ENCODE measurements at regions not wholly inside any gene's neighbourhood (a gene's known extent, or its start where the extent isn't known, plus 50 kb on each side); places are given as distances from the start of the nearest gene placed in this dataset.
A peak's percentile ranks its signal among the peaks of the same experiment; 100 is the strongest.

GRCh38 chrY:15397556-15398280 lies 873.4 kb downstream of the NLGN4Y start:
- no peak overlapping the region for H3K27ac ChIP-seq (ENCODE audit: low read depth, low read length)
- H2AFZ ChIP-seq (ENCODE audit: low read length, unreplicated experiment) = no peak overlapping the region
- no peaks in the 10 kb centered on the region for H3K36me3 ChIP-seq (ENCODE audit: insufficient read depth, low read length)

GRCh38 chrY:15402451-15402850 lies 878.1 kb downstream of the NLGN4Y start:
- H3K27ac ChIP-seq (ENCODE audit: low read depth, low read length) = no peak overlapping the region
- no peak overlapping the region for H2AFZ ChIP-seq (ENCODE audit: low read length, unreplicated experiment)
- H3K36me3 ChIP-seq (ENCODE audit: insufficient read depth, low read length) = no peaks in the 10 kb centered on the region
- no peaks in the 10 kb centered on the region for H3K27me3 ChIP-seq (ENCODE audit: insufficient read depth, low read length)
- no peaks in the 10 kb centered on the region for H3K4me1 ChIP-seq (ENCODE audit: control insufficient read depth, insufficient read depth, low read length, unreplicated experiment)
- H3K79me2 ChIP-seq (ENCODE audit: control insufficient read depth, insufficient read depth, low read length, unreplicated experiment) = no peaks in the 10 kb centered on the region
- H3K4me3 ChIP-seq (ENCODE audit: low read depth, low read length) = no peak overlapping the region

More at GRCh38 chrY:15397556-15398280, 873.4 kb downstream of the NLGN4Y start:
- Histone ChIP-seq H3K4me3 (ENCODE audit: low read depth, low read length) (no peak overlapping the region), H3K27me3 (ENCODE audit: insufficient read depth, low read length) (no peaks in the 10 kb centered on the region), H3K4me1 (ENCODE audit: control insufficient read depth, insufficient read depth, low read length, unreplicated experiment) (no peaks in the 10 kb centered on the region), H3K79me2 (ENCODE audit: control insufficient read depth, insufficient read depth, low read length, unreplicated experiment) (no peaks in the 10 kb centered on the region)

GRCh38 chrY:15404551-15404950 lies 880.2 kb downstream of the NLGN4Y start:
- Histone ChIP-seq H3K27ac (ENCODE audit: low read depth, low read length) (no peak overlapping the region), H3K27me3 (ENCODE audit: insufficient read depth, low read length) (no peaks in the 10 kb centered on the region), H2AFZ (ENCODE audit: low read length, unreplicated experiment) (no peak overlapping the region), H3K4me3 (ENCODE audit: low read depth, low read length) (no peak overlapping the region), H3K4me1 (ENCODE audit: control insufficient read depth, insufficient read depth, low read length, unreplicated experiment) (no peaks in the 10 kb centered on the region), H3K79me2 (ENCODE audit: control insufficient read depth, insufficient read depth, low read length, unreplicated experiment) (no peaks in the 10 kb centered on the region), H3K36me3 (ENCODE audit: insufficient read depth, low read length) (no peaks in the 10 kb centered on the region)

GRCh38 chrY:15415165-15415564 lies 890.8 kb downstream of the NLGN4Y start:
- no peaks in the 10 kb centered on the region for H3K4me1 ChIP-seq (ENCODE audit: control insufficient read depth, insufficient read depth, low read length, unreplicated experiment)
- H3K36me3 ChIP-seq (ENCODE audit: insufficient read depth, low read length) = no peaks in the 10 kb centered on the region
- H3K4me3 ChIP-seq (ENCODE audit: low read depth, low read length) = no peak overlapping the region
- H3K79me2 ChIP-seq (ENCODE audit: control insufficient read depth, insufficient read depth, low read length, unreplicated experiment) = no peaks in the 10 kb centered on the region
- no peaks in the 10 kb centered on the region for H3K27me3 ChIP-seq (ENCODE audit: insufficient read depth, low read length)
- H2AFZ ChIP-seq (ENCODE audit: low read length, unreplicated experiment) = no peak overlapping the region
- H3K27ac ChIP-seq (ENCODE audit: low read depth, low read length) = no peak overlapping the region

- Histone ChIP-seq H3K36me3 (ENCODE audit: insufficient read depth, low read length) (no peaks in the 10 kb centered on the region), H3K79me2 (ENCODE audit: control insufficient read depth, insufficient read depth, low read length, unreplicated experiment) (no peaks in the 10 kb centered on the region), H3K27me3 (ENCODE audit: insufficient read depth, low read length) (no peaks in the 10 kb centered on the region), H2AFZ (ENCODE audit: low read length, unreplicated experiment) (no peak overlapping the region), H3K27ac (ENCODE audit: low read depth, low read length) (no peak overlapping the region), H3K4me3 (ENCODE audit: low read depth, low read length) (no peak overlapping the region), H3K4me1 (ENCODE audit: control insufficient read depth, insufficient read depth, low read length, unreplicated experiment) (no peaks in the 10 kb centered on the region)
Measured at GRCh38 chrY:15418613-15419012, 894.3 kb downstream of the NLGN4Y start.

- Histone ChIP-seq H3K27me3 (ENCODE audit: insufficient read depth, low read length) (no peaks in the 10 kb centered on the region), H2AFZ (ENCODE audit: low read length, unreplicated experiment) (peak overlapping the region; percentile 89), H3K36me3 (ENCODE audit: insufficient read depth, low read length) (no peaks in the 10 kb centered on the region), H3K4me3 (ENCODE audit: low read depth, low read length) (peak overlapping the region; percentile 80), H3K4me1 (ENCODE audit: control insufficient read depth, insufficient read depth, low read length, unreplicated experiment) (no peaks in the 10 kb centered on the region), H3K27ac (ENCODE audit: low read depth, low read length) (no peak overlapping the region), H3K79me2 (ENCODE audit: control insufficient read depth, insufficient read depth, low read length, unreplicated experiment) (no peaks in the 10 kb centered on the region)
Measured at GRCh38 chrY:15424665-15425132, 900.4 kb downstream of the NLGN4Y start.

- H3K27me3 ChIP-seq (ENCODE audit: insufficient read depth, low read length) = no peaks in the 10 kb centered on the region
- H3K4me3 ChIP-seq (ENCODE audit: low read depth, low read length) = no peak overlapping the region
- H3K27ac ChIP-seq (ENCODE audit: low read depth, low read length) = no peak overlapping the region
- no peaks in the 10 kb centered on the region for H3K4me1 ChIP-seq (ENCODE audit: control insufficient read depth, insufficient read depth, low read length, unreplicated experiment)
- H3K79me2 ChIP-seq (ENCODE audit: control insufficient read depth, insufficient read depth, low read length, unreplicated experiment) = no peaks in the 10 kb centered on the region
- no peak overlapping the region for H2AFZ ChIP-seq (ENCODE audit: low read length, unreplicated experiment)
- no peaks in the 10 kb centered on the region for H3K36me3 ChIP-seq (ENCODE audit: insufficient read depth, low read length)
Measured at GRCh38 chrY:15440021-15440695, 915.8 kb downstream of the NLGN4Y start.

GRCh38 chrY:15440696-15441408 lies 916.5 kb downstream of the NLGN4Y start:
- Histone ChIP-seq H3K27me3 (ENCODE audit: insufficient read depth, low read length) (no peaks in the 10 kb centered on the region), H3K27ac (ENCODE audit: low read depth, low read length) (no peak overlapping the region), H3K79me2 (ENCODE audit: control insufficient read depth, insufficient read depth, low read length, unreplicated experiment) (no peaks in the 10 kb centered on the region), H3K4me1 (ENCODE audit: control insufficient read depth, insufficient read depth, low read length, unreplicated experiment) (no peaks in the 10 kb centered on the region), H2AFZ (ENCODE audit: low read length, unreplicated experiment) (no peak overlapping the region), H3K4me3 (ENCODE audit: low read depth, low read length) (no peak overlapping the region), H3K36me3 (ENCODE audit: insufficient read depth, low read length) (no peaks in the 10 kb centered on the region)

GRCh38 chrY:15441878-15442277 lies 917.5 kb downstream of the NLGN4Y start:
- H3K27ac ChIP-seq (ENCODE audit: low read depth, low read length) = no peak overlapping the region
- no peaks in the 10 kb centered on the region for H3K36me3 ChIP-seq (ENCODE audit: insufficient read depth, low read length)
- H3K4me1 ChIP-seq (ENCODE audit: control insufficient read depth, insufficient read depth, low read length, unreplicated experiment) = no peaks in the 10 kb centered on the region
- no peaks in the 10 kb centered on the region for H3K79me2 ChIP-seq (ENCODE audit: control insufficient read depth, insufficient read depth, low read length, unreplicated experiment)
- H3K27me3 ChIP-seq (ENCODE audit: insufficient read depth, low read length) = no peaks in the 10 kb centered on the region
- H3K4me3 ChIP-seq (ENCODE audit: low read depth, low read length) = no peak overlapping the region
- H2AFZ ChIP-seq (ENCODE audit: low read length, unreplicated experiment) = no peak overlapping the region

- no peaks in the 10 kb centered on the region for H3K4me1 ChIP-seq (ENCODE audit: control insufficient read depth, insufficient read depth, low read length, unreplicated experiment)
- no peaks in the 10 kb centered on the region for H3K79me2 ChIP-seq (ENCODE audit: control insufficient read depth, insufficient read depth, low read length, unreplicated experiment)
- no peaks in the 10 kb centered on the region for H3K27me3 ChIP-seq (ENCODE audit: insufficient read depth, low read length)
- no peak overlapping the region for H2AFZ ChIP-seq (ENCODE audit: low read length, unreplicated experiment)
- no peak overlapping the region for H3K27ac ChIP-seq (ENCODE audit: low read depth, low read length)
- H3K36me3 ChIP-seq (ENCODE audit: insufficient read depth, low read length) = no peaks in the 10 kb centered on the region
- H3K4me3 ChIP-seq (ENCODE audit: low read depth, low read length) = no peak overlapping the region
Measured at GRCh38 chrY:15445871-15446270, 921.5 kb downstream of the NLGN4Y start.
